ENCODE measurements at regions not wholly inside any gene's neighbourhood (a gene's known extent, or its start where the extent isn't known, plus 50 kb on each side); places are given as distances from the start of the nearest gene placed in this dataset.

- no peak overlapping the region for H3K4me3 ChIP-seq (ENCODE audit: low read depth, poor library complexity, severe bottlenecking)
- no peak for DNase-seq (ENCODE audit: low spot score in 2 of 2)
- TF ChIP-seq CTCF (IDR thresholded peaks at IDR 0.05) (no peak), POLR2A (IDR thresholded peaks at IDR 0.05) (no peak)
- WGBS, 2 donors = 72 to 82% methylated on average over 15 of the region's 15 CpGs
- intact Hi-C loops (cut with DNase I; ENCODE audit: low total_unique reads) = no loop called here
Measured at GRCh38 chr15:70164910-70165715, 67.4 kb upstream of the TLE3 start.

- intact Hi-C loops (cut with DNase I; ENCODE audit: low total_unique reads) = no loop called here
- no peak for DNase-seq (ENCODE audit: low spot score in 2 of 2)
- WGBS, 2 donors = 85 to 98% methylated on average over 3 of the region's 3 CpGs
- no peak overlapping the region for H3K4me3 ChIP-seq (ENCODE audit: low read depth, poor library complexity, severe bottlenecking)
- no peak for TF ChIP-seq CTCF (IDR thresholded peaks at IDR 0.05)
- no peak for TF ChIP-seq POLR2A (IDR thresholded peaks at IDR 0.05)
Measured at GRCh38 chr15:70164156-70164900, 66.6 kb upstream of the TLE3 start.

- H3K4me3 ChIP-seq (ENCODE audit: low read depth, poor library complexity, severe bottlenecking) = no peak overlapping the region
- intact Hi-C loops (cut with DNase I; ENCODE audit: low total_unique reads) = no loop called here
- DNase-seq (ENCODE audit: low spot score in 2 of 2) = no peak
- WGBS, 2 donors = 71% methylated on average over 17 to 19 of the region's 19 CpGs
- TF ChIP-seq POLR2A (IDR thresholded peaks at IDR 0.05) = no peak
- no peak for TF ChIP-seq CTCF (IDR thresholded peaks at IDR 0.05)
Measured at GRCh38 chr15:70160803-70161565, 63.3 kb upstream of the TLE3 start.

GRCh38 chr15:70160267-70160666 lies 62.5 kb upstream of the TLE3 start:
- TF ChIP-seq POLR2A (IDR thresholded peaks at IDR 0.05) = no peak
- no peak for TF ChIP-seq CTCF (IDR thresholded peaks at IDR 0.05)
- intact Hi-C loops (cut with DNase I; ENCODE audit: low total_unique reads) = no loop called here
- 36 to 79% methylated on average over 1 of the region's 1 CpG for WGBS, 2 donors
- H3K4me3 ChIP-seq (ENCODE audit: low read depth, poor library complexity, severe bottlenecking) = no peak overlapping the region
- no peak for DNase-seq (ENCODE audit: low spot score in 2 of 2)

GRCh38 chr15:70159713-70160009 lies 61.9 kb upstream of the TLE3 start:
- intact Hi-C loops (cut with DNase I; ENCODE audit: low total_unique reads) = no loop called here
- WGBS, 2 donors = 89 to 90% methylated on average over 2 of the region's 2 CpGs

More at GRCh38 chr15:70159713-70160009, 61.9 kb upstream of the TLE3 start:
- no peak for DNase-seq (ENCODE audit: low spot score in 2 of 2)
- H3K4me3 ChIP-seq (ENCODE audit: low read depth, poor library complexity, severe bottlenecking) = no peak overlapping the region
- TF ChIP-seq CTCF (IDR thresholded peaks at IDR 0.05) = no peak
- no peak for TF ChIP-seq POLR2A (IDR thresholded peaks at IDR 0.05)
